ENCODE measurements at regions not wholly inside any gene's neighbourhood (a gene's known extent, or its start where the extent isn't known, plus 50 kb on each side); places are given as distances from the start of the nearest gene placed in this dataset.

GRCh38 chr10:17507538-17507937 lies 53.1 kb upstream of the ST8SIA6 start:
- no peak for TF ChIP-seq CTCF (IDR thresholded peaks at IDR 0.05; ENCODE audit: borderline replicate concordance, extremely low read depth, insufficient read depth)
- Histone ChIP-seq H3K9me3 (ENCODE audit: control insufficient read depth in 2 of 3, insufficient read depth in 1 of 3, low read length in 3 of 3) (no peaks in the 10 kb centered on the region), H3K36me3 (ENCODE audit: control insufficient read depth in 2 of 3, insufficient read depth in 3 of 3, low read length in 3 of 3) (no peaks in the 10 kb centered on the region), H3K9ac (ENCODE audit: low read length in 3 of 3) (no peak overlapping the region), H3K4me3 (ENCODE audit: low read length in 3 of 3) (no peak overlapping the region), H3K27me3 (ENCODE audit: control insufficient read depth, insufficient read depth, low read length) (no peaks in the 10 kb centered on the region), H3K4me1 (ENCODE audit: control insufficient read depth in 2 of 3, insufficient read depth in 2 of 3, low read depth in 1 of 3, low read length in 3 of 3) (no peaks in the 10 kb centered on the region), H3K27ac (ENCODE audit: low read depth in 2 of 2, low read length in 2 of 2) (no peak overlapping the region)
- no peak for DNase-seq
- no peak for FAIRE-seq
- intact Hi-C loops (cut with DNase I), result no loop called here

GRCh38 chr10:17506856-17507471 lies 52.6 kb upstream of the ST8SIA6 start:
- no peak for TF ChIP-seq CTCF (IDR thresholded peaks at IDR 0.05; ENCODE audit: borderline replicate concordance, extremely low read depth, insufficient read depth)
- H3K9ac ChIP-seq (ENCODE audit: low read length in 3 of 3), result no peak overlapping the region
- intact Hi-C loops (cut with DNase I), result no loop called here
- FAIRE-seq (no peak), DNase-seq (no peak)
- no peaks in the 10 kb centered on the region for H3K9me3 ChIP-seq (ENCODE audit: control insufficient read depth in 2 of 3, insufficient read depth in 1 of 3, low read length in 3 of 3)
- no peaks in the 10 kb centered on the region for H3K4me1 ChIP-seq (ENCODE audit: control insufficient read depth in 2 of 3, insufficient read depth in 2 of 3, low read depth in 1 of 3, low read length in 3 of 3)
- no peaks in the 10 kb centered on the region for H3K27me3 ChIP-seq (ENCODE audit: control insufficient read depth, insufficient read depth, low read length)
- H3K4me3 ChIP-seq (ENCODE audit: low read length in 3 of 3), result no peak overlapping the region
- H3K36me3 ChIP-seq (ENCODE audit: control insufficient read depth in 2 of 3, insufficient read depth in 3 of 3, low read length in 3 of 3), result no peaks in the 10 kb centered on the region
- no peak overlapping the region for H3K27ac ChIP-seq (ENCODE audit: low read depth in 2 of 2, low read length in 2 of 2)

- H3K27ac ChIP-seq (ENCODE audit: low read depth in 2 of 2, low read length in 2 of 2), result no peak overlapping the region
- no peak for TF ChIP-seq CTCF (IDR thresholded peaks at IDR 0.05; ENCODE audit: borderline replicate concordance, extremely low read depth, insufficient read depth)
- H3K9ac ChIP-seq (ENCODE audit: low read length in 3 of 3), result no peak overlapping the region
- H3K36me3 ChIP-seq (ENCODE audit: control insufficient read depth in 2 of 3, insufficient read depth in 3 of 3, low read length in 3 of 3), result no peaks in the 10 kb centered on the region
- no peaks in the 10 kb centered on the region for H3K4me1 ChIP-seq (ENCODE audit: control insufficient read depth in 2 of 3, insufficient read depth in 2 of 3, low read depth in 1 of 3, low read length in 3 of 3)
- no peak overlapping the region for H3K4me3 ChIP-seq (ENCODE audit: low read length in 3 of 3)
- H3K9me3 ChIP-seq (ENCODE audit: control insufficient read depth in 2 of 3, insufficient read depth in 1 of 3, low read length in 3 of 3), result no peaks in the 10 kb centered on the region
- DNase-seq (no peak), FAIRE-seq (no peak)
- intact Hi-C loops (cut with DNase I), result no loop called here
- H3K27me3 ChIP-seq (ENCODE audit: control insufficient read depth, insufficient read depth, low read length), result no peaks in the 10 kb centered on the region
Observed at GRCh38 chr10:17506390-17506789, 52.0 kb upstream of the ST8SIA6 start.

Data from kidney (tissue), 13 donors.